Inflammatory macrophage treated with lipopolysaccharide for 4 hours (primary cell): ENCODE measurements at regions not wholly inside any gene's neighbourhood (a gene's known extent, or its start where the extent isn't known, plus 50 kb on each side); places are given as distances from the start of the nearest gene placed in this dataset.

ENCODE experiments used
- DNase-seq: peaks from one replicate; pipeline ENCODE4 v3.0.0-alpha.2; 2020

GRCh38 chr6:165869526-165869925 lies 206.5 kb upstream of the PDE10A start:
- DNase-seq, result no peak

DNA sequence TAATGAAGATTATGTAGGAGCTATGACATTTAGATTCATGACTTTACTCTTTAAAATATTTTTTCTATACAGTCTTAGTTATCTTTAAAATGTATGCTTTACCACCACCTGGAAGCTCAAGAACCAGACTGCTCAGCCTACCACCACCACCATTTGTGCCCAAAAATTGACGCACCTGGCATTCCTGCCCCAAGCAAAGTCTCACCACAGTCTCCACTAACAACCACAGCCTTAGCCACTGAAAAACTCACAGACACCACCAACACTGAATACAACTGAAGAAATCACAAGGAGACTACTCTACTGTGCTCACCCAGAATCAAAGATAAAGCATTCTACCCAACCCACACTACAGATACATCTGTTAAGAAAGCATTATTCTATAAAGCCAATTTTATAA lies 201.9 kb upstream of the PDE10A start:
- DNase-seq, result no peak

DNA sequence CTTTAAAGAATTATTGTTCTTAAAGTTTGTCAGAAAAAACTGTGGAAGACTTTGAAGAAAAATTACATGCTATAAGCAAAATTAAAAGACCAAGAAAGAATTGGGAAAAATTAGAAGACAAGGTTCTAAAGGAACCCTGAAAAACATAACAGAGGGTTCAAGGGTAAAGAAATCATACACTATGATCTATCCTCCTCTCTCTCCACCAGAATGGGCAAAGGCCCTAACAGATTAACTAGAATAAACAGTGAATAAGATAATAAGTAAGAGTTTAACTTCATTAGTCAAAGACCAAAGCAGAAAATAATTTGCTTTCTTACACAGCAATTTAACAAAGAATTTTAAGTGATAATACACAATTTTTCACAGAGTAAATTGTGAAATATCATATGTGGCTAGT lies 201.2 kb upstream of the PDE10A start:
- DNase-seq, result no peak

GRCh38 chr6:165863801-165864200 lies 200.8 kb upstream of the PDE10A start:
- no peak for DNase-seq

- DNase-seq, result no peak
Measured at GRCh38 chr6:165862813-165863212, 199.8 kb upstream of the PDE10A start.

GRCh38 chr6:165861226-165861625 lies 198.2 kb upstream of the PDE10A start:
- no peak for DNase-seq

GRCh38 chr6:165858586-165858985 lies 195.5 kb upstream of the PDE10A start:
- DNase-seq, result no peak

DNA sequence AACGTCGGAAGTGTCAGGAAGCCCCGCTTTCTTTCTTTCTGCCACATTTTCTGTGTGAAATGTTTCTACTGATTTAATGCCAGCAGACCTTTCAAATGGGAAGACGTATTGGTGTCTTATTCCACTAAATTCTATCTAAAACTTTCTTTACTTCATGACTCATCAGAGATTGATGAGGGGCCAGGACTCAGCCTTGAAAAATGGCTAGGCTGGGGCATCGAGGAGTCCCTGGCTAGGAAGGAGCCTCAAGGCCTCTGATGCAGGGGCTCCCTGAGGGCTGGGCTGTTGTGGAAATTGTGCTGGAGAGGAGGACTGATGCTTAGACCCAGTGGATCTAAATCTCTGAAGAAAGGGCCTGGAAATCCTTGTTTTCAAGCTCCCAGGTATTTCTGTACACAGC lies 192.8 kb upstream of the PDE10A start:
- DNase-seq, result no peak

- no peak for DNase-seq
Measured at GRCh38 chr6:165854863-165855593, 192.0 kb upstream of the PDE10A start.

- no peak for DNase-seq
Measured at GRCh38 chr6:165854061-165854862, 191.2 kb upstream of the PDE10A start.

- DNase-seq, result no peak
Measured at GRCh38 chr6:165852676-165853075, 189.6 kb upstream of the PDE10A start.

DNA sequence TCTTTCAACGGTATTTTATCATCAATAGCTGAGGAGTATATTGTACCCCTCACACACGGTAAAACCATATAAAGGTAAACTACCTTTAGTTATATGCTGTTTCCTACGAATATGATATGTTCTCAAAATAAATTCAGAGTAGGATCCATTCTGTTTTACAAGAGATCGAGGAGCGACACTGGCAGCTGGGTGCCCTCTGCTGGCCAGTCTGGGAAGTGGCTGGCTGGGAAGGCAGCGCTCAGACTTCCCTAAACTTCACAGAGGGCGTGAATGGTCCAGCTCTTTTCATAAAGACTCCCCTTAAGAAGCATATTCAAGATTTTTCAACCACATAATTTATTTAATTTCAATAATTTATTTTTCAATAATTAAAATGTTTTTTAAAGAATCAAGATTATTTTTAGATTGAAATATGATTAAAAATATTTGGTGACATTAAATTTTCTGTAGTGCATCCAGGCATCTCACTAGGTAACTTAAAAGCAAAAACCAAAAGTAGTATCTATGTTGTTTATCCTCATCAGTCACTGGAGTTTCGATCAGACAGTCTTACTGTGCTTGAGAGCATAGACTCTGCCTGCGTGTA lies 187.5 kb upstream of the PDE10A start:
- peak; percentile 48 for DNase-seq

DNA sequence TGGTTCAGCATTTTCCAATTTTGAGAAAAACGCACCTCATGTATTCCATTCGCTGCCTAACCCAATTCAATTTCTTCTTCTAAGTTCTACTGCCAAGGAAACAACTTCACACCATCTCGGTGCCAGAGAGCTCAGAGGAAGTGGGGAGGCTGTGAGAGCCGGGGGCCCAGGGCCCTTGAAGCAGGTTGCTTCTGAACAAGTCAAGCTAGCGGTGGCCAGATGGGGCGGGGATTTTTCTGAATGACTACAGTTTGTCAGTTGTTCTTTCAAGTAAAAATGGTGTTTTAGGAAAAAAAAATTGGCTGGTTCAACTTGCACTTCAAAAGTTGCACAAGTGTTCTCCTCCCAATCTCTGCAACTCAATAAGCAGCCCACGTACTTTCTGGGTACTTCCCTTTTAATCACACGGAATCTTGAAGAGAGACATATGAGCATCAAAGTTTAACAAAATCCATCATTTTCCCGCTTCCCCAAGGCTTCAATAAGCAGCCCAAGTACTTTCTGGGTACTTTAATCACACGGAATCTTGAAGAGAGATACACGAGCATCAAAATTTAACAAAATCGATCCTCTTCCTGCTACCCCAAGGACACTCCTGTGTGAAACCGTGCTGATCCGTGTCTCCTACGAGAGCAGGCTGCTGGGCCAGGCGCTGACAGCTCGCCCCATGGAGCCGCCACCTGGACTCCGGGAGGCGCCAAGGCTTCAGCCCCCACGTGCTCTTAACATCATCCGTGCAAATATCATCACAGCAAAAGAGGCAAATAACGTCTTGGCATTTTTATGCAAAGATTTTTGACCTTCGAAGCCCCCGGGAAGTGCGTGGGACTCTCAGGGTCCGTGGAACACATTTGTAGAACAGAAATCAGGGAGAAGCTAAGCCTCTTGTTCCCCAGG lies 186.7 kb upstream of the PDE10A start:
- peak; percentile 20 for DNase-seq

- DNase-seq, result no peak
Measured at GRCh38 chr6:165848086-165848426, 185.0 kb upstream of the PDE10A start.

DNA sequence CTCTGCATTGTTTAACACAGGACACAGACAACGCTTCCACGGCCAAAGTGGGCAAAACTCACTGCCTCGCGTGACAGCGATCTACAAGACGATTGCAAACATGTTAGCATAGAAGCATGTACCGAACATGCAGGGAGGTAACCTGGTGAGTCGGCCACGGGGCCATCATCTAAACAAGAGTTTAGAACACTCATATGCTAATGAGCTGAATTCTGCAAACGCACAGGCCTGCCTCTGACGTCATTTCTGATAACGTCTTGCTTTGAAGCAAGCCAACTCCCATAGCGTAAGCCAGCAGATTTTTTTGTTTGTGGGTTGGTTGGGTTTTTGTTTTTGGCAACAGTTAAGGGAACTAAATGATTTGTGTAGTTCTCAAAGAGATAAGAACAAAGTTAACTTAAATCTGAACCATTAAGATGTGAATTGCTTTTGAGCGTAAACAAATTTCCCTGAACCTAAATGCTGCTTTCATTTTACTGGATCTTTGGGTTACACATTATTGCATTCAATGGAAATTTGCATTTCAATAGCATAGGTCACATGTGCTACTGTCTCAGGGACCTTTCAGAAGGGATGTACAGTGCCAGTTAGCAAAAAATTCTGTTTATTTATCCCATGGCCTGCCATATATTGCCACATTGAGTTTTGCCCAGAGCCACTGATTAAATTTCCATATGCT lies 184.5 kb upstream of the PDE10A start:
- no peak for DNase-seq

DNA sequence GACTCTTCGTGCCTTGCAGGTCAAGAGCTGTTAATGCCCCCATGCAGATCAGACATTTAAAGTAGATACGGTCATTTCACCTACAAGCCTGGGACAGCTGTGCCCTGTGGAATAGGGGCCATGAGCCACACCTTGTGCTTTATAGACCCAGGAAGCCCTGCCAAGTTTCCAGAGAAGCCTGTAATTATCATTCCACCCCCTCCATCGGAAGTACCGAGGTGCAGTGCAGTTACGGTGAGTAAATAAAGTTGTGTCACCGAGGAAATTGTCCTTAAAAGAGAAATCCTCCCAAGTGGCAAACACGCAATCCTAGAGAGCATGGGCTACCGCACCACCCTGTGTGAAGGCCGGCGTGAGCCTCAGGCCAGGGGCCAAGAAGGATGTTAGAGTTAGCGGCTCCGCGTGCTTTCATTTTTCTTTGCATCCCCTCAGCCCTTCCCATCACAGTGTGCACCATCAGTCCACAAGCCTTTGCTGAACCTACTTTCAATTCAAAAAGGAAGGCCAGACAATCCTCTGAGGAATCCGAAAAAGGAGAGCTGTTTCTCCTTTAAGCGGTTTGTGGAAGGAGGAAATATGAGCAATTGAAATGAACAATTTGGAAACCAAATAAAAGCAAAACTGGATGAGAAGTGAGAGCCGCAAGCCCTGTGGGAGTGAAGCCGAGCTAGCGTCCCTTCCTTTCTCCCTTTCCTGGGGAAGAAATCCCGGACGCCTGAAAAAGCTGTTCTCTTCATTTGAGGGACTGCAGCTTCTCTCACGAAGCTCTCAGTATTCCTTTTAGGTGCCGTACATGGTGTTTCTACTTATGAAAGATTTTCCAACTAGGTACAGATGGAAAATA lies 183.3 kb upstream of the PDE10A start:
- DNase-seq, result no peak

DNA sequence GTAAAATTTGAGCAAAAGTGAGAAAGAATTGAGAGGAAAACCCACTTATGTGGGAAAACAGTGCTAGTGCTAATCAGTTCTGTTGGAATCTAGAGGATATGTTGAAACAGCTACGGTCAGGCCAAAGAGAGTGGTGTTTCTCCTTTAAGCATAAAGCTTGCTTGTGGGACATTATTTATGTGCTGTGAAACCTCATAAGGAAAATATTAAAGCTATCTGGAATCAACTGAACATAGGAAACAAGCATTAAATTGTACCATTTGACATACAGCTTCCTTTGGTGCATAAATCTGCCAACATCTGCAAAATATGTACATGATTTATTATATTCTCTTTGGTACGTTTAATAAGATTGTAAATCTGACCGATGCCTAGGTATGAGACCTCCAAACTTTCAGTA lies 182.5 kb upstream of the PDE10A start:
- no peak for DNase-seq

DNA sequence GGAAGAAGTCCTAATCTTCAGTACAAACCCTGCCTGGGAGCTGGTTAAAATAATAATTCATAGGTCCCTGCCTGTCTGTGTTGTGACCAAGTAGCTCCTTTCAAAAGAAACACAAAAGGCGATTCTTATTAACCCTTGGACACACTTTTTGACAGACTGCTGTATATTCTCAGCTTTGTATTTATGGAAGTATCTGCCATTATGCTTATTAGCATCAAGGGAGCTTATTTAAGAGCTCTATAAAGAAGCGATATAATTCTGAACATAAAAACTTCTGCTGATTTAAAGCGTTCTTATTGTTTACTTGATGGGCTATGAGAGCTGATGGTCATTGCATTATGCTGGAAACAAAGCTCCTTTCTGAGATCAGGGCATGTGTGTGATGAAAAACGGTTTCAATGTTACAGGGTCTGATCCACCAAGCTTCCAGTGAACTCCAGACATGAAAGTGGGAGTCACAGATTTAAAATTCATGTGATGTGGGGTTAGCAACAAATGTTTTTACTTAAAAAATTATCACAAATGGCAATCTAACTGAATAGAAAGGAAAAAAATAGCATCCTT lies 181.8 kb upstream of the PDE10A start:
- no peak for DNase-seq

DNA sequence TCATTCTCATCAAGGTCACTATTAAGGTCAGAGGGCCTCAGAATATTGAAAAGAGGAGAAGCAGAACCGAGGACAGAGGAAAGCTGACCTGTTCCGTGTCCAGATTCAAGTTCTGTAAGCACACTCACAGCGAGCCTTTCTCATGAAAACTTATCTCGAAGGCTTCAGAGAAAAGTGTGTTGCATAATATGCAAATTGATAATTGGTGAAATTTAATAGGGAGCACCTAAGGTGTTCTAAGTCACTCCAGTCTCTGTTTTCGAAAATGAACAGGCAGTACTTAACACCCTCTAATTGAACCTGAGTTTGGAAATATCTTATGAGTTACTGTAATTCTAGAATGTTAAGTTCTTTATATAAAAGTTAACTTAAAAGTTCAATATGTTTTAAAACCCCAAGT lies 181.2 kb upstream of the PDE10A start:
- no peak for DNase-seq

DNA sequence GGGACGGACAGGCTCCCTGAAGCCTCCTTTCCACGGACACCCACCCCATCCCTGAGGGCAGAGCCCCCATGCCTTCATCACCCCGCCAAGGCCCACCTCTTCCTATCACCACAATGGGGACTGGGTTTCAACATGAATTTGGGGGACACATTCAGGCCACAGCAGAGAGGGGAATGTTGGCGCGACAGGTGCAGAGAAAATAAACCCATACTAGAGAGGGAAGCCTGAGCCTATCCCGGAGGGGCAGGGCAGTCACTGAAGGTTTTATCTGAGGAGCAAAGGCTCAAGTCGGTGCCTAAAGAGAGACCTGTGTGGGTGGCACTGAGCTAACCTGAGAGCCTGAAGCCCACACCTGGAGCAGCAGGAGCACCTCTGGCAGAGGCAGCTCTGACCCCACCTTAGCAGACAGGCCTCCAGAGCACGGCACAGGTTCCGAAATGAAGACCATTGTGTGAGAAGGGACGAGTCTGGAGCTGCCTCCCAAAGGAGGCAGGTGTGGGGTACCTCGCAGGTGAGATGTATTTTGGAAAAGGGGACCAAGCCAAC lies 180.6 kb upstream of the PDE10A start:
- no peak for DNase-seq

GRCh38 chr6:165843121-165843520 lies 180.1 kb upstream of the PDE10A start:
- no peak for DNase-seq
